Thyroid gland (tissue), 4 donors: ENCODE measurements at regions not wholly inside any gene's neighbourhood (a gene's known extent, or its start where the extent isn't known, plus 50 kb on each side); places are given as distances from the start of the nearest gene placed in this dataset.

Source experiments
- CTCF ChIP-seq, 6 experiments: fragments of 200-600 bp in 3 of 6; fragments of 450-650 bp in 3 of 6; sonication (generic) in 3 of 6; IDR thresholded peaks; one replicate each; pipeline ENCODE4 v1.5.1; 2016 to 2019; ENCODE audit warnings: antibody characterized with exemption in 6 of 6, mild to moderate bottlenecking in 2 of 6, inconsistent platforms in 1 of 6, moderate library complexity in 1 of 6
- POLR2A ChIP-seq, 2 donors: fragments of 450-650 bp; IDR thresholded peaks; one replicate each; pipeline ENCODE4 v1.6.1; 2017; ENCODE audit warnings: antibody characterized with exemption in 2 of 2, mild to moderate bottlenecking in 2 of 2, moderate library complexity in 1 of 2

GRCh38 chr10:89954787-89955566, 253.6 kb downstream of the KIF20B start:
- TF ChIP-seq CTCF (IDR thresholded peaks at IDR 0.05) (peak in 1 of 6 experiments; percentile 36), POLR2A (IDR thresholded peaks at IDR 0.05) (no peak)
